LNCAP (cell line): ENCODE measurements at regions not wholly inside any gene's neighbourhood (a gene's known extent, or its start where the extent isn't known, plus 50 kb on each side); places are given as distances from the start of the nearest gene placed in this dataset.

ENCODE experiments used
- CTCF ChIP-seq: fragments of 450-650 bp; IDR thresholded peaks from 2 replicates; pipeline ENCODE4 v1.5.1; 2017; ENCODE audit warnings: mild to moderate bottlenecking

- no peak for TF ChIP-seq CTCF
Observed at GRCh38 chr4:111618908-111619307, 526.3 kb upstream of the FAM241A start.

GRCh38 chr4:111628437-111628836, 516.8 kb upstream of the FAM241A start:
- no peak for TF ChIP-seq CTCF

- TF ChIP-seq CTCF = peak; percentile 41
Observed at GRCh38 chr4:111630705-111631104, 514.5 kb upstream of the FAM241A start.

GRCh38 chr4:111631215-111631999, 513.8 kb upstream of the FAM241A start:
- peak; percentile 34 for TF ChIP-seq CTCF

GRCh38 chr4:111632641-111633151, 512.6 kb upstream of the FAM241A start:
- TF ChIP-seq CTCF = no peak

- TF ChIP-seq CTCF = no peak
Observed at GRCh38 chr4:111633663-111634266, 511.5 kb upstream of the FAM241A start.

- no peak for TF ChIP-seq CTCF
Observed at GRCh38 chr4:111635646-111636045, 509.6 kb upstream of the FAM241A start.
